Testis (tissue), 2 donors: ENCODE measurements at regions not wholly inside any gene's neighbourhood (a gene's known extent, or its start where the extent isn't known, plus 50 kb on each side); places are given as distances from the start of the nearest gene placed in this dataset.

ENCODE experiments used
- POLR2A ChIP-seq: fragments of 450-650 bp; IDR thresholded peaks from one replicate; pipeline ENCODE4 v1.6.1; 2017; ENCODE audit warnings: antibody characterized with exemption, mild to moderate bottlenecking, moderate library complexity
- TF ChIP-seq, protein P1 (sequence below), 3 experiments: fragments of 450-650 bp in 2 of 3; fragments of 200-600 bp in 1 of 3; sonication (generic) in 1 of 3; IDR thresholded peaks; one replicate each; pipeline ENCODE4 v1.5.1; 2016 to 2019; ENCODE audit warnings: antibody characterized with exemption in 3 of 3, mild to moderate bottlenecking in 2 of 3, moderate library complexity in 1 of 3

DNA sequence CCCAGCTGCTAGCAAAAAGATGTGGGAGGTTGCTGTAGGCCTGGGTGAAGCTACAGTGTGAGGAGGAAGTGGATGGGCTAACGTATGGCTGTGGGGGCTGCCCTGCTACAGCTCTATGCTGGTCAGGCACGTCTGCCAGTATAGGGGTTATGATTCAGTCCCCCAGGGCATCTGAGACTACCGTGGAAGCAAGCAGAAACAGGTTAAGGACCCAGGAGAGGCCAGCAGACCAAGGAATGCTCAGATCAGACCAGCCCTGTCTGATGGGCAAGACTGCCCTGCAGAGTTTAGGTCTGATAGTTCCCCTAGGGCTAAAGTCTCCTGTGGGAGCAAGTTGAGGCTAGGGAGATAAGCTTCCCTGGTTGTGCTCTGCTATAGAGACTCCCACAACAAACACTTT lies 416.1 kb upstream of the CTNND2 start:
- TF ChIP-seq, protein P1, sequence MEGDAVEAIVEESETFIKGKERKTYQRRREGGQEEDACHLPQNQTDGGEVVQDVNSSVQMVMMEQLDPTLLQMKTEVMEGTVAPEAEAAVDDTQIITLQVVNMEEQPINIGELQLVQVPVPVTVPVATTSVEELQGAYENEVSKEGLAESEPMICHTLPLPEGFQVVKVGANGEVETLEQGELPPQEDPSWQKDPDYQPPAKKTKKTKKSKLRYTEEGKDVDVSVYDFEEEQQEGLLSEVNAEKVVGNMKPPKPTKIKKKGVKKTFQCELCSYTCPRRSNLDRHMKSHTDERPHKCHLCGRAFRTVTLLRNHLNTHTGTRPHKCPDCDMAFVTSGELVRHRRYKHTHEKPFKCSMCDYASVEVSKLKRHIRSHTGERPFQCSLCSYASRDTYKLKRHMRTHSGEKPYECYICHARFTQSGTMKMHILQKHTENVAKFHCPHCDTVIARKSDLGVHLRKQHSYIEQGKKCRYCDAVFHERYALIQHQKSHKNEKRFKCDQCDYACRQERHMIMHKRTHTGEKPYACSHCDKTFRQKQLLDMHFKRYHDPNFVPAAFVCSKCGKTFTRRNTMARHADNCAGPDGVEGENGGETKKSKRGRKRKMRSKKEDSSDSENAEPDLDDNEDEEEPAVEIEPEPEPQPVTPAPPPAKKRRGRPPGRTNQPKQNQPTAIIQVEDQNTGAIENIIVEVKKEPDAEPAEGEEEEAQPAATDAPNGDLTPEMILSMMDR (IDR thresholded peaks at IDR 0.05): no peak
- no peak for TF ChIP-seq POLR2A
